Smooth muscle cell (in vitro differentiated cells): ENCODE measurements at regions not wholly inside any gene's neighbourhood (a gene's known extent, or its start where the extent isn't known, plus 50 kb on each side); places are given as distances from the start of the nearest gene placed in this dataset.

Source experiments
- DNase-seq: peaks from one replicate; lab custom pipeline; 2025; ENCODE audit not compliant: unreplicated experiment; lab: John Stamatoyannopoulos, UW
- H2AFZ ChIP-seq: fragments of 200-600 bp; sonication (generic); 2 replicates; pipeline ENCODE4 v1.6.0; 2016; ENCODE audit warnings: antibody characterized with exemption, low read depth, mild to moderate bottlenecking
- H3F3A ChIP-seq: fragments of 200-600 bp; sonication (generic); 2 replicates; pipeline ENCODE4 v1.6.0; 2017; ENCODE audit warnings: antibody characterized with exemption, low read depth
- H3K27ac ChIP-seq: fragments of 200-600 bp; sonication (generic); 2 replicates; pipeline ENCODE4 v1.5.1; 2016; ENCODE audit warnings: low read depth, mild to moderate bottlenecking
- H3K27me3 ChIP-seq: fragments of 200-600 bp; sonication (generic); 2 replicates; pipeline ENCODE4 v1.6.1; 2016; ENCODE audit warnings: low read depth, mild to moderate bottlenecking
- H3K36me3 ChIP-seq: fragments of 200-600 bp; sonication (generic); 2 replicates; pipeline ENCODE4 v1.5.1; 2016; ENCODE audit warnings: low read depth
- H3K4me1 ChIP-seq: fragments of 200-600 bp; sonication (generic); 2 replicates; pipeline ENCODE4 v1.5.1; 2016; ENCODE audit warnings: low read depth
- H3K4me2 ChIP-seq: fragments of 200-600 bp; sonication (generic); 2 replicates; pipeline ENCODE4 v1.6.0; 2016; ENCODE audit warnings: mild to moderate bottlenecking
- H3K4me3 ChIP-seq: fragments of 200-600 bp; sonication (generic); 2 replicates; pipeline ENCODE4 v1.5.1; 2016; ENCODE audit warnings: mild to moderate bottlenecking
- H3K79me2 ChIP-seq: fragments of 200-600 bp; sonication (generic); 2 replicates; pipeline ENCODE4 v1.6.0; 2016; ENCODE audit warnings: low read depth, mild to moderate bottlenecking
- H3K9ac ChIP-seq: fragments of 200-600 bp; sonication (generic); 2 replicates; pipeline ENCODE4 v1.6.0; 2016; ENCODE audit warnings: low read depth
- H3K9me3 ChIP-seq: fragments of 200-600 bp; sonication (generic); replicated peaks from 2 replicates; pipeline ENCODE4 v1.5.1; 2016; ENCODE audit warnings: low read depth
- H4K20me1 ChIP-seq: fragments of 200-600 bp; sonication (generic); 2 replicates; pipeline ENCODE4 v1.6.0; 2016; ENCODE audit warnings: low read depth
- WGBS: methylation state at CpG from one replicate; pipeline ENCODE4 v1.1.7; 2016; ENCODE audit warnings: low lambda C conversion rate; 5-methylcytosine and 5-hydroxymethylcytosine counted together
- TF ChIP-seq, protein P1 (sequence below): fragments of 200-600 bp; sonication (generic); IDR thresholded peaks from 2 replicates; pipeline ENCODE4 v1.5.1; 2017; ENCODE audit warnings: borderline replicate concordance, mild to moderate bottlenecking, antibody characterized with exemption; ENCODE audit not compliant: insufficient read depth, poor library complexity, severe bottlenecking

GRCh38 chr16:88319116-88319965 is 63.4 kb upstream of the ZNF469 start:
- Histone ChIP-seq H3K9ac (no peak overlapping the region), H3K36me3 (no peaks in the 10 kb centered on the region), H3K9me3 (no peaks in the 10 kb centered on the region), H3K4me3 (no peak overlapping the region), H3K27me3 (no peaks in the 10 kb centered on the region), H3K27ac (no peak overlapping the region), H3F3A (no peaks in the 10 kb centered on the region), H2AFZ (no peak overlapping the region), H3K4me2 (no peak overlapping the region), H3K79me2 (no peaks in the 10 kb centered on the region), H4K20me1 (no peaks in the 10 kb centered on the region), H3K4me1 (no peaks in the 10 kb centered on the region)
- TF ChIP-seq, protein P1, sequence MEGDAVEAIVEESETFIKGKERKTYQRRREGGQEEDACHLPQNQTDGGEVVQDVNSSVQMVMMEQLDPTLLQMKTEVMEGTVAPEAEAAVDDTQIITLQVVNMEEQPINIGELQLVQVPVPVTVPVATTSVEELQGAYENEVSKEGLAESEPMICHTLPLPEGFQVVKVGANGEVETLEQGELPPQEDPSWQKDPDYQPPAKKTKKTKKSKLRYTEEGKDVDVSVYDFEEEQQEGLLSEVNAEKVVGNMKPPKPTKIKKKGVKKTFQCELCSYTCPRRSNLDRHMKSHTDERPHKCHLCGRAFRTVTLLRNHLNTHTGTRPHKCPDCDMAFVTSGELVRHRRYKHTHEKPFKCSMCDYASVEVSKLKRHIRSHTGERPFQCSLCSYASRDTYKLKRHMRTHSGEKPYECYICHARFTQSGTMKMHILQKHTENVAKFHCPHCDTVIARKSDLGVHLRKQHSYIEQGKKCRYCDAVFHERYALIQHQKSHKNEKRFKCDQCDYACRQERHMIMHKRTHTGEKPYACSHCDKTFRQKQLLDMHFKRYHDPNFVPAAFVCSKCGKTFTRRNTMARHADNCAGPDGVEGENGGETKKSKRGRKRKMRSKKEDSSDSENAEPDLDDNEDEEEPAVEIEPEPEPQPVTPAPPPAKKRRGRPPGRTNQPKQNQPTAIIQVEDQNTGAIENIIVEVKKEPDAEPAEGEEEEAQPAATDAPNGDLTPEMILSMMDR, result no peak
- 93% methylated on average over 23 of the region's 23 CpGs for WGBS
- DNase-seq, result no peak

- H3K36me3 ChIP-seq, result no peaks in the 10 kb centered on the region
- TF ChIP-seq, protein P1, result no peak
- no peaks in the 10 kb centered on the region for H3K9me3 ChIP-seq
- no peak overlapping the region for H3K27ac ChIP-seq
- no peak overlapping the region for H2AFZ ChIP-seq
- H3F3A ChIP-seq, result no peaks in the 10 kb centered on the region
- H4K20me1 ChIP-seq, result no peaks in the 10 kb centered on the region
- no peak for DNase-seq
- H3K79me2 ChIP-seq, result no peaks in the 10 kb centered on the region
- H3K9ac ChIP-seq, result no peak overlapping the region
- WGBS, result 97% methylated on average over 16 of the region's 16 CpGs
- H3K4me1 ChIP-seq, result no peaks in the 10 kb centered on the region
- H3K27me3 ChIP-seq, result no peaks in the 10 kb centered on the region
- no peak overlapping the region for H3K4me3 ChIP-seq
- no peak overlapping the region for H3K4me2 ChIP-seq
Observed at GRCh38 chr16:88320947-88321634, 61.7 kb upstream of the ZNF469 start.

DNA sequence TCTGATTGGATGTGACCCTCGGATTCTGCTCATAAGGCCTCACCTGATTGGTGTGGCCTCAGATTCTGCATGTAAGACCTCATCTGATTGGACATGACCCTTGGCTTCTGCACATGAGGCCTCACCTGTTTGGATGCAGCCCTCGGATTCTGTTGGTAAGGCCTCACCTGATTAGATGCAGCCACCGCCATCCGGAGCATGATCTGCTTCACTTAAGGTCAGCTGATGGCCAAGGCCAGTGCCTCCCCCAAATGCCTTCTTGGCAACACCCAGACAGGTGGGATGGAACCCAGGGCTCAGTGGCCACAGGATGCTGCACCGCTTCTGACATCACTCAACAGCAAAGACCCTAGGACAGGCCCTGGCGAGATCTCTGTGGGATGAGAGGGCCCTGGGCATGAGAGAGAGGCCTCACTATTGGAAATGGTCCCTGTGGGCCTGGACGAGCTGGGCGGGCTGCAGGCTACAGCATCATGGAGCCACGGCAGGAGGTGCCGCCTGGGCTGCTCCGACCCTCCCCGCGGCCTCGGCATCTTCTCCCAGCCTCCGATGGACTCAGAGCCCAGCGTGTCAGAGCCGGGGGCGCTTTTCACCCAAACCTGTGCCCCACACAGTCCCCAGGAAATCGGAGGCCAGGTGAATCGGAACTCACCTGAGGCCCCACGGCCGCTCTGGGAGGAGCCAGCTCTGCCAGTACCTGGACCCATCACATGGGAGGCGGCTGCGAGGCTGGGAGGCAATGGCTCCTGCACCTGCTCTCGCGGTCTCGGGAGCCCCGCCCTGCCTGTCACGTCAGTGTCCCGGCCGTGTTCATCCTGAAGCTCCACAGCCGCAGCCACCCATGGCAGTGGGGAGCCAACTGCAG is 60.9 kb upstream of the ZNF469 start:
- Histone ChIP-seq H3F3A (no peaks in the 10 kb centered on the region), H3K27ac (no peak overlapping the region), H3K4me3 (no peak overlapping the region), H3K4me1 (no peaks in the 10 kb centered on the region), H3K36me3 (no peaks in the 10 kb centered on the region), H3K4me2 (no peak overlapping the region), H3K9ac (no peak overlapping the region), H2AFZ (no peak overlapping the region), H3K79me2 (no peaks in the 10 kb centered on the region), H3K9me3 (no peaks in the 10 kb centered on the region), H4K20me1 (no peaks in the 10 kb centered on the region), H3K27me3 (no peaks in the 10 kb centered on the region)
- 96% methylated on average over 32 of the region's 32 CpGs for WGBS
- no peak for DNase-seq
- TF ChIP-seq, protein P1, result no peak
